ENCODE measurements at regions not wholly inside any gene's neighbourhood (a gene's known extent, or its start where the extent isn't known, plus 50 kb on each side); places are given as distances from the start of the nearest gene placed in this dataset.

GRCh38 chr22:19655399-19655798, 58.9 kb upstream of the SEPTIN5 start:
- H3K36me3 ChIP-seq (ENCODE audit: insufficient read depth, low read length), result no peaks in the 10 kb centered on the region
- no peaks in the 10 kb centered on the region for H3K27me3 ChIP-seq (ENCODE audit: control insufficient read depth in 1 of 2, insufficient read depth in 2 of 2, low read length in 2 of 2)
- Mint-ChIP-seq H3K27me3 (no peaks in the 10 kb centered on the region), H3K4me1 (ENCODE audit: low read depth) (no peaks in the 10 kb centered on the region), H3K9me3 (no peaks in the 10 kb centered on the region), H3K36me3 (ENCODE audit: low read depth) (no peaks in the 10 kb centered on the region), H3K4me3 (no peak overlapping the region), H3K27ac (no peak overlapping the region)
- H3K9me3 ChIP-seq (ENCODE audit: control insufficient read depth in 1 of 2, insufficient read depth in 1 of 2, low read length in 2 of 2), result no peaks in the 10 kb centered on the region
- POLR2A ChIA-PET, result no interaction called here
- TF ChIP-seq, protein P1, sequence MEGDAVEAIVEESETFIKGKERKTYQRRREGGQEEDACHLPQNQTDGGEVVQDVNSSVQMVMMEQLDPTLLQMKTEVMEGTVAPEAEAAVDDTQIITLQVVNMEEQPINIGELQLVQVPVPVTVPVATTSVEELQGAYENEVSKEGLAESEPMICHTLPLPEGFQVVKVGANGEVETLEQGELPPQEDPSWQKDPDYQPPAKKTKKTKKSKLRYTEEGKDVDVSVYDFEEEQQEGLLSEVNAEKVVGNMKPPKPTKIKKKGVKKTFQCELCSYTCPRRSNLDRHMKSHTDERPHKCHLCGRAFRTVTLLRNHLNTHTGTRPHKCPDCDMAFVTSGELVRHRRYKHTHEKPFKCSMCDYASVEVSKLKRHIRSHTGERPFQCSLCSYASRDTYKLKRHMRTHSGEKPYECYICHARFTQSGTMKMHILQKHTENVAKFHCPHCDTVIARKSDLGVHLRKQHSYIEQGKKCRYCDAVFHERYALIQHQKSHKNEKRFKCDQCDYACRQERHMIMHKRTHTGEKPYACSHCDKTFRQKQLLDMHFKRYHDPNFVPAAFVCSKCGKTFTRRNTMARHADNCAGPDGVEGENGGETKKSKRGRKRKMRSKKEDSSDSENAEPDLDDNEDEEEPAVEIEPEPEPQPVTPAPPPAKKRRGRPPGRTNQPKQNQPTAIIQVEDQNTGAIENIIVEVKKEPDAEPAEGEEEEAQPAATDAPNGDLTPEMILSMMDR (IDR thresholded peaks at IDR 0.05), result no peak
- H3K4me1 ChIP-seq (ENCODE audit: insufficient read depth, low read length), result no peaks in the 10 kb centered on the region
- DNase-seq, result no peak
- H3K27ac ChIP-seq (ENCODE audit: low read depth in 1 of 2, low read length in 2 of 2), result no peak overlapping the region
- CTCF ChIA-PET, result no interaction called here
- H3K4me3 ChIP-seq (ENCODE audit: low read length), result no peak overlapping the region
- intact Hi-C loops (cut with DNase I, micrococcal nuclease), result no loop called here
- ATAC-seq (ENCODE audit: poor library complexity), result no peak

- Mint-ChIP-seq H3K9me3 (no peaks in the 10 kb centered on the region), H3K4me3 (no peak overlapping the region), H3K27me3 (no peaks in the 10 kb centered on the region), H3K27ac (no peak overlapping the region), H3K36me3 (ENCODE audit: low read depth) (no peaks in the 10 kb centered on the region), H3K4me1 (ENCODE audit: low read depth) (no peaks in the 10 kb centered on the region)
- Histone ChIP-seq H3K27ac (ENCODE audit: low read depth in 1 of 2, low read length in 2 of 2) (no peak overlapping the region), H3K9me3 (ENCODE audit: control insufficient read depth in 1 of 2, insufficient read depth in 1 of 2, low read length in 2 of 2) (no peaks in the 10 kb centered on the region), H3K4me1 (ENCODE audit: insufficient read depth, low read length) (no peaks in the 10 kb centered on the region), H3K27me3 (ENCODE audit: control insufficient read depth in 1 of 2, insufficient read depth in 2 of 2, low read length in 2 of 2) (no peaks in the 10 kb centered on the region), H3K36me3 (ENCODE audit: insufficient read depth, low read length) (no peaks in the 10 kb centered on the region), H3K4me3 (ENCODE audit: low read length) (no peak overlapping the region)
- ChIA-PET POLR2A (interaction anchor here (0.6 kb wide), 1 partner anchor 182 kb away, joined by 3 read pairs; no protein-coding TSS in a partner anchor), CTCF (no interaction called here)
- ATAC-seq (ENCODE audit: poor library complexity), result no peak
- no peak for DNase-seq
- intact Hi-C loops (cut with DNase I, micrococcal nuclease), result no loop called here
- TF ChIP-seq, protein P1 (IDR thresholded peaks at IDR 0.05), result no peak
Measured at GRCh38 chr22:19656541-19657251, 57.6 kb upstream of the SEPTIN5 start.

- Mint-ChIP-seq H3K4me3 (no peak overlapping the region), H3K27me3 (no peaks in the 10 kb centered on the region), H3K36me3 (ENCODE audit: low read depth) (no peaks in the 10 kb centered on the region), H3K27ac (no peak overlapping the region), H3K4me1 (ENCODE audit: low read depth) (no peaks in the 10 kb centered on the region), H3K9me3 (no peaks in the 10 kb centered on the region)
- no peak overlapping the region for H3K27ac ChIP-seq (ENCODE audit: low read depth in 1 of 2, low read length in 2 of 2)
- H3K9me3 ChIP-seq (ENCODE audit: control insufficient read depth in 1 of 2, insufficient read depth in 1 of 2, low read length in 2 of 2), result no peaks in the 10 kb centered on the region
- no peaks in the 10 kb centered on the region for H3K27me3 ChIP-seq (ENCODE audit: control insufficient read depth in 1 of 2, insufficient read depth in 2 of 2, low read length in 2 of 2)
- no peaks in the 10 kb centered on the region for H3K36me3 ChIP-seq (ENCODE audit: insufficient read depth, low read length)
- no peaks in the 10 kb centered on the region for H3K4me1 ChIP-seq (ENCODE audit: insufficient read depth, low read length)
- H3K4me3 ChIP-seq (ENCODE audit: low read length), result no peak overlapping the region
- TF ChIP-seq, protein P1 (IDR thresholded peaks at IDR 0.05), result no peak
- DNase-seq (no peak), ATAC-seq (ENCODE audit: poor library complexity) (no peak)
- CTCF ChIA-PET, result no interaction called here
- POLR2A ChIA-PET, result interaction anchor here (0.6 kb wide), 1 partner anchor 181 kb away, joined by 3 read pairs; no protein-coding TSS in a partner anchor
- intact Hi-C loops (cut with DNase I, micrococcal nuclease), result no loop called here
Measured at GRCh38 chr22:19657252-19658056, 56.8 kb upstream of the SEPTIN5 start.
